ENCODE measurements at regions not wholly inside any gene's neighbourhood (a gene's known extent, or its start where the extent isn't known, plus 50 kb on each side); places are given as distances from the start of the nearest gene placed in this dataset.
A peak's percentile ranks its signal among the peaks of the same experiment; 100 is the strongest.

DNA sequence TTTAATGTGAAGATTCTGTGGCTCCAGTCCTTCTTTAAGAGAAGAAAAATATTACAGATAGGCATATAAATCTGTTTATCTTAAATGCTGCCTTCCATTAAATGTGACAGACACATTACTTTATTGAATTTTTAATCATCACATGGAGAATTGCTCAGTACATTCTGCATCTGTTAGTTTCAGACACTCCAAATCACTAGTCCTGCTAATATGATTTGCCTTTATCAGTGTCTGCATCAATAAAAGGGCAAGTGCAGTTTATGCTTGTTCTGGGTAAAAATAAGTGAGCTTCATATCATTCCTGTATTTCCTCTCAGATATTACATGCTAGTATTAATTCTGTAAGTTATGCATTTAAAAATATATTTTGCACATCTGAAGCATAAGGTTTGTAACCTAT is 666.4 kb downstream of the TECRL start:
- no peak overlapping the region for H3K27ac Mint-ChIP-seq
- no peaks in the 10 kb centered on the region for H3K36me3 Mint-ChIP-seq
- peaks cover 10% of the 10 kb centered on the region for H3K9me3 Mint-ChIP-seq
- TF ChIP-seq, protein P1, sequence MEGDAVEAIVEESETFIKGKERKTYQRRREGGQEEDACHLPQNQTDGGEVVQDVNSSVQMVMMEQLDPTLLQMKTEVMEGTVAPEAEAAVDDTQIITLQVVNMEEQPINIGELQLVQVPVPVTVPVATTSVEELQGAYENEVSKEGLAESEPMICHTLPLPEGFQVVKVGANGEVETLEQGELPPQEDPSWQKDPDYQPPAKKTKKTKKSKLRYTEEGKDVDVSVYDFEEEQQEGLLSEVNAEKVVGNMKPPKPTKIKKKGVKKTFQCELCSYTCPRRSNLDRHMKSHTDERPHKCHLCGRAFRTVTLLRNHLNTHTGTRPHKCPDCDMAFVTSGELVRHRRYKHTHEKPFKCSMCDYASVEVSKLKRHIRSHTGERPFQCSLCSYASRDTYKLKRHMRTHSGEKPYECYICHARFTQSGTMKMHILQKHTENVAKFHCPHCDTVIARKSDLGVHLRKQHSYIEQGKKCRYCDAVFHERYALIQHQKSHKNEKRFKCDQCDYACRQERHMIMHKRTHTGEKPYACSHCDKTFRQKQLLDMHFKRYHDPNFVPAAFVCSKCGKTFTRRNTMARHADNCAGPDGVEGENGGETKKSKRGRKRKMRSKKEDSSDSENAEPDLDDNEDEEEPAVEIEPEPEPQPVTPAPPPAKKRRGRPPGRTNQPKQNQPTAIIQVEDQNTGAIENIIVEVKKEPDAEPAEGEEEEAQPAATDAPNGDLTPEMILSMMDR (IDR thresholded peaks at IDR 0.05; ENCODE audit: unreplicated experiment) = no peak
- no peaks in the 10 kb centered on the region for H3K4me1 Mint-ChIP-seq
- no peaks in the 10 kb centered on the region for H3K27me3 Mint-ChIP-seq (ENCODE audit: low read depth)
- H3K4me3 Mint-ChIP-seq = no peak overlapping the region
- no peak for DNase-seq (ENCODE audit: low spot score in 2 of 2, unreplicated experiment in 2 of 2)

DNA sequence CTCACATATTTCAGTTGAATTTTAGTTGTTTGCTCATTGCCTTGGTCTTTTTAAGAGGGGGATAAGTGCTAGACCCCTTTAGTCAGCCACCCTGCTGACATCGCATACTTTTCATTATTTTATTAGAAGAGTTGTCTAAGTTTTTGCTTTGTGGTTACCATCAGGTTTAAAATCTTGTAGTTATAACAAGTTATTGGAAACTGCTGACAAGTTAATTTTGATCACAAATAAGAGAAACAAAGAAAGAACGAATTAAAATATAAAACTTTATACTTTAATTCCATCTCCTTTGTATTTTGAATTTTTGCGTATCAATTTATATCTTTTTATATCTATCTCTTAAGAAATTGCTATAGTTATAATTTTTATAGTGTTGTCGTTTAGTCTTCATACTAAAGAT is 679.7 kb downstream of the TECRL start:
- no peaks in the 10 kb centered on the region for H3K27me3 Mint-ChIP-seq (ENCODE audit: low read depth)
- H3K4me3 Mint-ChIP-seq = no peak overlapping the region
- peaks cover 16% of the 10 kb centered on the region for H3K4me1 Mint-ChIP-seq
- H3K27ac Mint-ChIP-seq = no peak overlapping the region
- TF ChIP-seq, protein P1 (IDR thresholded peaks at IDR 0.05; ENCODE audit: unreplicated experiment) = no peak
- DNase-seq (ENCODE audit: low spot score in 2 of 2, unreplicated experiment in 2 of 2) = no peak
- peaks cover 7% of the 10 kb centered on the region for H3K9me3 Mint-ChIP-seq
- no peaks in the 10 kb centered on the region for H3K36me3 Mint-ChIP-seq

DNA sequence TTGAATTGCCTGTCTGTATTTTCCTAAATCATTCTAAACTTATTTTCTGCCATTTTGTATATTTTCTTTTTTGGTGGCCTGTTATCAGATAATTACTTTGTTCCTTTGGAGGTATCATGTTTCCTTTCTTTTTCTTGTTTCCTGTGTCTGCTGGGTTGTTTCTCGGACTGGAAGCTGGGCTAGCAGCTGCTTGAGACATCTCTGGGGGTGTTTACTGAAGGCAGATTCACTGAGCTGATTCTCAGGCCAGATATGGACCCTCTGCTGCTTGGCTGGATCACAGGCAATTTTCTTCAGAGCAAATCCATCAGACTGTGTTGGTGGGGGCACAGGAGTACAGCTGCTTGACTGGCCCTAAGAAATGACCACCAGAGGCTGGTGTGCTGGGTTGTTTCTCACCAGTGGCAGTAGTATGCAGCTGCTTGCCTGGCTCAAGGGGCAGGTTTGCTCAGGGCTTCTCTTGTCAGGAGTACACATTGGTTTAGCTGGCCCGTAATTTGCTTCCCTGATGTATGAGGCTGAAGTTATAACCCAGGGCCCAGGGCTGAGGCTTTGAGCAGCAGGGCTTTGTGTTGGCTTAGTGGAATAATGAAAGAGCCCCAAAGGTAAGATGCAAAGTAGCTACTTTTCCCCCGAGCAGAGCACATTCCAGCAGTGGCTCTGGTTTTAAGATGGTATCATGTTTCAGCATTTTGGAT is 680.6 kb downstream of the TECRL start:
- H3K4me1 Mint-ChIP-seq = peaks cover 16% of the 10 kb centered on the region
- no peak overlapping the region for H3K4me3 Mint-ChIP-seq
- DNase-seq (ENCODE audit: low spot score in 2 of 2, unreplicated experiment in 2 of 2) = no peak
- H3K27ac Mint-ChIP-seq = no peak overlapping the region
- H3K9me3 Mint-ChIP-seq = peaks cover 7% of the 10 kb centered on the region
- TF ChIP-seq, protein P1 (IDR thresholded peaks at IDR 0.05; ENCODE audit: unreplicated experiment) = no peak
- H3K36me3 Mint-ChIP-seq = no peaks in the 10 kb centered on the region
- no peaks in the 10 kb centered on the region for H3K27me3 Mint-ChIP-seq (ENCODE audit: low read depth)

DNA sequence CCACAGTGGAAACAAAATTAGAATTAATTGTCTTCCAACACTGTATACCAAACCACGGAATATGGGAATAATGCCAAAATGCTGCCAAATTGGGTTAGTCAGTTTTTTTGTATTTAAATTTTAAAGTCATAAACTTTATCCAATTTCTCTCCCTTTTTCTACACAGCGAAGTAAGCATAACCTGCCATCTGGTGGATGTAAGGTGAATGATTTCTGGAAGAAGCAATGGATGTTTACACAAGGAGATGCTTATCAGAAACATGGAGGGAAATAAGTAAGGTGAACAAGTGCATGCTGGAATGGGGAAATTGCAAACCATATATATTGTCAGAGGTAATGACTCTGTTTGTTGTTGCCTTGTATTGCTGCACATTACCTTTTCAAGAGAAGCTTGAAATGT is 691.9 kb downstream of the TECRL start:
- TF ChIP-seq, protein P1 (IDR thresholded peaks at IDR 0.05; ENCODE audit: unreplicated experiment) = peak; percentile 56
- no peaks in the 10 kb centered on the region for H3K9me3 Mint-ChIP-seq
- no peaks in the 10 kb centered on the region for H3K36me3 Mint-ChIP-seq
- peaks cover 5% of the 10 kb centered on the region for H3K4me1 Mint-ChIP-seq
- no peaks in the 10 kb centered on the region for H3K27me3 Mint-ChIP-seq (ENCODE audit: low read depth)
- DNase-seq (ENCODE audit: low spot score in 2 of 2, unreplicated experiment in 2 of 2) = no peak
- H3K4me3 Mint-ChIP-seq = no peak overlapping the region
- H3K27ac Mint-ChIP-seq = no peak overlapping the region

DNA sequence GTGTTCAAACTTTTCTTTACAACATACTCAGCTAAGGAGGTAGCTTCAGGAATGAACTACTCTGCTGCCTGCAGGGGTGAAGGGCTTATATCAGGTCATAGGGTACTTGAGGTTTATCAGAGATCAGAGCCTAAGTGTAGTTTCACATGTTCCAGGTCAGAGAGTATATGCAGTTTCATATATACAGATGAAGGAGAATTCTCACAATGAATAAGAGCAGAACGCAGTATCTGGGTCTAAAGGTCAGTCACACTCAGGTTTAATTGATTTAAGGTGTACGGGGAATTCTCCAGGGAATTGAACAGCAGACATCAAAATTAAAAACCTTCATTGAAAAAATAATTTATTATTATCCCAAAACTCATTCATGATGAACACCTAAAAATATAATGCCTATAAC is 700.6 kb downstream of the TECRL start:
- H3K27me3 Mint-ChIP-seq (ENCODE audit: low read depth) = no peaks in the 10 kb centered on the region
- H3K9me3 Mint-ChIP-seq = no peaks in the 10 kb centered on the region
- no peak overlapping the region for H3K27ac Mint-ChIP-seq
- TF ChIP-seq, protein P1 (IDR thresholded peaks at IDR 0.05; ENCODE audit: unreplicated experiment) = no peak
- no peaks in the 10 kb centered on the region for H3K4me1 Mint-ChIP-seq
- H3K4me3 Mint-ChIP-seq = no peak overlapping the region
- DNase-seq (ENCODE audit: low spot score in 2 of 2, unreplicated experiment in 2 of 2) = no peak
- H3K36me3 Mint-ChIP-seq = no peaks in the 10 kb centered on the region

DNA sequence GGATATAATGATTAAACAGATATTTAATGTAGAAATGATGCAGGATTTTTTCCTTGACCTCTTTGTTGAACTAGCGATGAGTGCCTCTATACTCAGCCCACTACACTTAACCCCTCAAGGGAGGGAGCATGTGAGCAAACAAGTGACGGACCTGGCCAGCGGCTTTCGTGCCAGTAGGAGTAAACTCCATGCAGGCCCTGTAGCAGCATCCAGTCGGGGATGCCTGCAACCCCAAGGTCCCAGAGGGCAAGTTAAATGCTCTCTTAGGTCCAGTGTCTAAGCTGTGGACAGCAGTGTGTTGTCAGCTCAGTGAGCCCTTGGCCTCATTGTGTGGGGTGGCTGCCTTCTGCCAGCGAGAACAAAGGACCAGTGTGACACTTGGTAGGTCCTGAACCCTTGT is 708.7 kb downstream of the TECRL start:
- no peaks in the 10 kb centered on the region for H3K4me1 Mint-ChIP-seq
- no peak overlapping the region for H3K4me3 Mint-ChIP-seq
- no peaks in the 10 kb centered on the region for H3K36me3 Mint-ChIP-seq
- DNase-seq (ENCODE audit: low spot score in 2 of 2, unreplicated experiment in 2 of 2) = no peak
- no peak overlapping the region for H3K27ac Mint-ChIP-seq
- TF ChIP-seq, protein P1 (IDR thresholded peaks at IDR 0.05; ENCODE audit: unreplicated experiment) = no peak
- H3K27me3 Mint-ChIP-seq (ENCODE audit: low read depth) = no peaks in the 10 kb centered on the region
- H3K9me3 Mint-ChIP-seq = no peaks in the 10 kb centered on the region

Measured in mesothelial cell of epicardium (in vitro differentiated cells).